Mesenchymal stem cell (in vitro differentiated cells and primary cell): ENCODE measurements at regions not wholly inside any gene's neighbourhood (a gene's known extent, or its start where the extent isn't known, plus 50 kb on each side); places are given as distances from the start of the nearest gene placed in this dataset.

Experiments used
- DNase-seq: peaks from one replicate; pipeline ENCODE4 v3.0.0-alpha.2; 2013
- H2AFZ ChIP-seq: one replicate; pipeline ENCODE4 v1.6.1; 2013; ENCODE audit warnings: low read depth, mild to moderate bottlenecking, control low read depth, inconsistent platforms, low read length, moderate library complexity
- H2AK5ac ChIP-seq: 2 replicates; pipeline ENCODE4 v1.6.1; 2013; ENCODE audit warnings: low read length, moderate library complexity, mild to moderate bottlenecking, inconsistent platforms; ENCODE audit not compliant: severe bottlenecking
- H2BK120ac ChIP-seq: one replicate; pipeline ENCODE4 v1.6.1; 2013; ENCODE audit warnings: low read depth, mild to moderate bottlenecking, inconsistent platforms, low read length, moderate library complexity
- H2BK12ac ChIP-seq, 2 experiments: one replicate each; pipeline ENCODE4 v1.6.1; 2013; ENCODE audit warnings: inconsistent platforms in 2 of 2, low read length in 2 of 2, mild to moderate bottlenecking in 2 of 2, moderate library complexity in 2 of 2, control low read depth in 1 of 2
- H2BK15ac ChIP-seq: one replicate; pipeline ENCODE4 v1.6.1; 2013; ENCODE audit warnings: mild to moderate bottlenecking, low read depth, inconsistent platforms; ENCODE audit not compliant: poor library complexity, severe bottlenecking
- H2BK5ac ChIP-seq: 2 replicates; pipeline ENCODE4 v1.6.1; 2013; ENCODE audit warnings: low read depth, mild to moderate bottlenecking, low read length, control low read depth, inconsistent platforms; ENCODE audit not compliant: poor library complexity, severe bottlenecking
- H3K14ac ChIP-seq, 2 experiments: one replicate each; pipeline ENCODE4 v1.6.1; 2013; ENCODE audit warnings: inconsistent platforms in 2 of 2, low read length in 2 of 2, control low read depth in 1 of 2, mild to moderate bottlenecking in 1 of 2, moderate library complexity in 1 of 2
- H3K18ac ChIP-seq, 2 experiments: one replicate each; pipeline ENCODE4 v1.6.1; 2013; ENCODE audit warnings: inconsistent platforms in 2 of 2, low read length in 2 of 2, control low read depth in 1 of 2, low read depth in 1 of 2, mild to moderate bottlenecking in 1 of 2
- H3K23ac ChIP-seq, 2 experiments: one replicate each; pipeline ENCODE4 v1.6.1; 2013; ENCODE audit warnings: inconsistent platforms in 2 of 2, low read length in 2 of 2, mild to moderate bottlenecking in 2 of 2, moderate library complexity in 2 of 2, control low read depth in 1 of 2
- H3K27ac ChIP-seq: 2 replicates; pipeline ENCODE4 v1.5.1; 2013; ENCODE audit warnings: mild to moderate bottlenecking, moderate library complexity, low read length, control low read depth, inconsistent platforms; ENCODE audit not compliant: poor library complexity, severe bottlenecking
- H3K27me3 ChIP-seq, 2 experiments: 2 replicates each; pipeline versions ENCODE4 v1.6.1 to v1.7.0; 2013; ENCODE audit warnings: low read length in 2 of 2, mild to moderate bottlenecking in 2 of 2, moderate library complexity in 2 of 2, control low read depth in 1 of 2, inconsistent platforms in 1 of 2; ENCODE audit not compliant: control insufficient read depth in 1 of 2, insufficient read depth in 1 of 2
- H3K36me3 ChIP-seq, 2 experiments: 2 replicates each; pipeline versions ENCODE4 v1.6.1 to v1.7.0; 2013; ENCODE audit warnings: low read length in 2 of 2, control low read depth in 1 of 2, inconsistent platforms in 1 of 2, low read depth in 1 of 2, mild to moderate bottlenecking in 1 of 2; ENCODE audit not compliant: insufficient read depth in 2 of 2, control insufficient read depth in 1 of 2
- H3K4ac ChIP-seq, 2 experiments: one replicate each; pipeline ENCODE4 v1.6.1; 2013; ENCODE audit warnings: inconsistent platforms in 2 of 2, low read length in 2 of 2, mild to moderate bottlenecking in 2 of 2, moderate library complexity in 2 of 2, control low read depth in 1 of 2, low read depth in 1 of 2
- H3K4me1 ChIP-seq: 2 replicates; pipeline ENCODE4 v1.6.1; 2013; ENCODE audit warnings: low read depth, low read length, control low read depth; ENCODE audit not compliant: control insufficient read depth, insufficient read depth
- H3K4me2 ChIP-seq: 2 replicates; pipeline ENCODE4 v1.6.1; 2013; ENCODE audit warnings: low read length, mild to moderate bottlenecking, inconsistent platforms; ENCODE audit not compliant: poor library complexity, severe bottlenecking
- H3K4me3 ChIP-seq, 2 experiments: 2 replicates each; pipeline versions ENCODE4 v1.5.1 to v1.7.0; 2013; ENCODE audit warnings: low read length in 2 of 2, mild to moderate bottlenecking in 2 of 2, control low read depth in 1 of 2, low read depth in 1 of 2; ENCODE audit not compliant: insufficient read depth in 1 of 2
- H3K79me1 ChIP-seq: replicated peaks from 2 replicates; pipeline ENCODE4 v1.6.1; 2013; ENCODE audit warnings: mild to moderate bottlenecking, control low read depth, low read length, inconsistent platforms; ENCODE audit not compliant: poor library complexity, severe bottlenecking
- H3K9ac ChIP-seq: 2 replicates; pipeline ENCODE4 v1.7.0; 2013; ENCODE audit warnings: mild to moderate bottlenecking, low read length, moderate library complexity
- H3K9me3 ChIP-seq: 2 replicates; pipeline ENCODE4 v1.7.0; 2013; ENCODE audit warnings: mild to moderate bottlenecking, low read length; ENCODE audit not compliant: control insufficient read depth
- H4K8ac ChIP-seq: one replicate; pipeline ENCODE4 v1.6.1; 2013; ENCODE audit warnings: inconsistent platforms, mild to moderate bottlenecking, low read length, moderate library complexity
- H4K91ac ChIP-seq: one replicate; pipeline ENCODE4 v1.6.1; 2013; ENCODE audit warnings: mild to moderate bottlenecking, low read length, inconsistent platforms
- WGBS: methylation state at CpG from one replicate; pipeline ENCODE4 v1.1.7; 2013; ENCODE audit warnings: mixed read lengths; 5-methylcytosine and 5-hydroxymethylcytosine counted together

- Histone ChIP-seq H3K27ac (no peak overlapping the region), H3K27me3 (peaks cover 3 to 9% of the 10 kb centered on the region in 2 experiments), H2BK5ac (no peak overlapping the region), H3K4me3 (no peak overlapping the region), H3K9me3 (no peaks in the 10 kb centered on the region), H3K4me1 (no peaks in the 10 kb centered on the region), H3K9ac (no peak overlapping the region), H2BK12ac (peak overlapping the region in 1 of 2 experiments; percentile 3), H3K79me1 (no peaks in the 10 kb centered on the region), H3K23ac (no peak overlapping the region), H3K18ac (peak overlapping the region in 1 of 2 experiments; percentile 33), H3K4ac (no peak overlapping the region), H2BK15ac (no peak overlapping the region), H4K91ac (no peak overlapping the region), H2BK120ac (no peak overlapping the region), H2AK5ac (no peak overlapping the region), H4K8ac (no peak overlapping the region), H2AFZ (no peak overlapping the region), H3K4me2 (no peak overlapping the region), H3K14ac (no peak overlapping the region), H3K36me3 (no peaks in the 10 kb centered on the region)
- 93% methylated on average over 5 of the region's 5 CpGs for WGBS
- no peak for DNase-seq
Measured at GRCh38 chr10:15457382-15457781, 86.3 kb upstream of the FAM171A1 start.

- no peaks in the 10 kb centered on the region for H3K4me1 ChIP-seq
- no peak overlapping the region for H4K8ac ChIP-seq
- no peak overlapping the region for H2BK5ac ChIP-seq
- H3K4ac ChIP-seq: no peak overlapping the region
- no peak for DNase-seq
- no peaks in the 10 kb centered on the region for H3K36me3 ChIP-seq
- H2BK120ac ChIP-seq: no peak overlapping the region
- no peak overlapping the region for H3K23ac ChIP-seq
- no peak overlapping the region for H2AK5ac ChIP-seq
- H3K4me2 ChIP-seq: no peak overlapping the region
- no peak overlapping the region for H4K91ac ChIP-seq
- H2BK15ac ChIP-seq: no peak overlapping the region
- peaks cover 10 to 14% of the 10 kb centered on the region in 2 experiments for H3K27me3 ChIP-seq
- no peak overlapping the region for H2AFZ ChIP-seq
- H3K14ac ChIP-seq: no peak overlapping the region
- no peak overlapping the region for H3K4me3 ChIP-seq
- no peaks in the 10 kb centered on the region for H3K9me3 ChIP-seq
- H3K9ac ChIP-seq: no peak overlapping the region
- H3K79me1 ChIP-seq: no peaks in the 10 kb centered on the region
- H3K27ac ChIP-seq: no peak overlapping the region
- H2BK12ac ChIP-seq: no peak overlapping the region
- no peak overlapping the region for H3K18ac ChIP-seq
Measured at GRCh38 chr10:15455456-15455855, 84.4 kb upstream of the FAM171A1 start.

- no peak overlapping the region for H3K4me2 ChIP-seq
- DNase-seq: no peak
- H3K18ac ChIP-seq: peak overlapping the region in 1 of 2 experiments; percentile 70
- H4K91ac ChIP-seq: no peak overlapping the region
- no peak overlapping the region for H3K27ac ChIP-seq
- H2AFZ ChIP-seq: no peak overlapping the region
- H3K23ac ChIP-seq: peak overlapping the region in 1 of 2 experiments; percentile 34
- peaks cover 13 to 14% of the 10 kb centered on the region in 2 experiments for H3K27me3 ChIP-seq
- H2BK120ac ChIP-seq: no peak overlapping the region
- H3K9me3 ChIP-seq: no peaks in the 10 kb centered on the region
- peak overlapping the region in 1 of 2 experiments; percentile 39 for H2BK12ac ChIP-seq
- H3K4me3 ChIP-seq: no peak overlapping the region
- no peak overlapping the region for H2BK15ac ChIP-seq
- no peaks in the 10 kb centered on the region for H3K79me1 ChIP-seq
- no peak overlapping the region for H3K4ac ChIP-seq
- no peak overlapping the region for H2BK5ac ChIP-seq
- H3K9ac ChIP-seq: no peak overlapping the region
- H4K8ac ChIP-seq: peak overlapping the region; percentile 37
- no peak overlapping the region for H3K14ac ChIP-seq
- WGBS: 96% methylated on average over 3 of the region's 3 CpGs
- no peaks in the 10 kb centered on the region for H3K4me1 ChIP-seq
- H2AK5ac ChIP-seq: no peak overlapping the region
- no peaks in the 10 kb centered on the region for H3K36me3 ChIP-seq
Measured at GRCh38 chr10:15453926-15454325, 82.8 kb upstream of the FAM171A1 start.

GRCh38 chr10:15453457-15453856, 82.4 kb upstream of the FAM171A1 start:
- Histone ChIP-seq H3K27ac (no peak overlapping the region), H2BK120ac (no peak overlapping the region), H3K4me2 (no peak overlapping the region), H3K79me1 (no peaks in the 10 kb centered on the region), H2BK12ac (peak overlapping the region; percentile 39), H2AK5ac (no peak overlapping the region), H4K91ac (no peak overlapping the region), H3K9ac (no peak overlapping the region), H3K14ac (no peak overlapping the region), H4K8ac (no peak overlapping the region), H2BK5ac (no peak overlapping the region), H3K4me3 (no peak overlapping the region), H3K9me3 (no peaks in the 10 kb centered on the region), H2AFZ (no peak overlapping the region), H3K4ac (no peak overlapping the region), H2BK15ac (no peak overlapping the region), H3K18ac (peak overlapping the region; percentile 3 to 70), H3K4me1 (no peaks in the 10 kb centered on the region), H3K36me3 (no peaks in the 10 kb centered on the region), H3K27me3 (peaks cover 13 to 14% of the 10 kb centered on the region in 2 experiments), H3K23ac (peak overlapping the region in 1 of 2 experiments; percentile 34)
- DNase-seq: no peak
- 65% methylated on average over 4 of the region's 5 CpGs for WGBS
